Tibial artery (tissue), 4 donors: ENCODE measurements at regions not wholly inside any gene's neighbourhood (a gene's known extent, or its start where the extent isn't known, plus 50 kb on each side); places are given as distances from the start of the nearest gene placed in this dataset.

ENCODE experiments used
- DNase-seq, 2 donors: peaks; one replicate each; pipeline ENCODE4 v3.0.0-alpha.2; 2019
- H3K27ac ChIP-seq, 2 donors: fragments of 200-600 bp; sonication (generic) in 1 of 2; 1 replicate in 1 of 2; 2 replicates in 1 of 2; pipeline ENCODE4 v1.5.1; 2018 to 2019; ENCODE audit warnings: mild to moderate bottlenecking in 1 of 2
- H3K27me3 ChIP-seq, 2 donors: fragments of 200-600 bp; sonication (generic) in 1 of 2; one replicate each; pipeline versions ENCODE4 v1.5.1 to v1.6.0; 2016 to 2019
- H3K36me3 ChIP-seq, 3 donors: fragments of 200-600 bp; sonication (generic) in 2 of 3; one replicate each; pipeline ENCODE4 v1.5.1; 2016 to 2019; ENCODE audit warnings: mild to moderate bottlenecking in 2 of 3
- H3K4me1 ChIP-seq, 4 donors: fragments of 200-600 bp; sonication (generic) in 2 of 4; 1 replicate in 3 of 4; 2 replicates in 1 of 4; pipeline ENCODE4 v1.5.1; 2016 to 2019
- H3K4me3 ChIP-seq, 2 donors: fragments of 200-600 bp; sonication (generic) in 1 of 2; 1 replicate in 1 of 2; 2 replicates in 1 of 2; pipeline ENCODE4 v1.5.1; 2018 to 2019; ENCODE audit warnings: mild to moderate bottlenecking in 2 of 2
- H3K9me3 ChIP-seq, 3 donors: fragments of 200-600 bp; sonication (generic) in 1 of 3; one replicate each; pipeline ENCODE4 v1.5.1; 2016 to 2019
- CTCF ChIP-seq, 2 experiments: fragments of 200-600 bp in 1 of 2; fragments of 450-650 bp in 1 of 2; IDR thresholded peaks; one replicate each; pipeline ENCODE4 v1.5.1; 2017 to 2019; ENCODE audit warnings: antibody characterized with exemption in 2 of 2, mild to moderate bottlenecking in 1 of 2, moderate library complexity in 1 of 2
- intact Hi-C: fragments of 100-400 bp; cut with DNase I; formaldehyde crosslinking; loops from one replicate; pipeline ENCODE4 v1.15.0; 2023; ENCODE audit warnings: low total_unique reads

GRCh38 chr1:5764464-5764863 is 227.8 kb downstream of the NPHP4 start:
- Histone ChIP-seq H3K4me3 (no peak overlapping the region), H3K4me1 (no peaks in the 10 kb centered on the region), H3K27ac (no peak overlapping the region), H3K9me3 (peaks cover 0 to 5% (median 0%) of the 10 kb centered on the region in 3 donors), H3K27me3 (peaks cover 0 to 61% of the 10 kb centered on the region in 2 donors), H3K36me3 (no peaks in the 10 kb centered on the region)
- intact Hi-C loops = no loop called here
- DNase-seq = no peak
- TF ChIP-seq CTCF (IDR thresholded peaks at IDR 0.05) = no peak

- H3K4me1 ChIP-seq = no peaks in the 10 kb centered on the region
- no peak for DNase-seq
- intact Hi-C loops = no loop called here
- TF ChIP-seq CTCF (IDR thresholded peaks at IDR 0.05) = no peak
- H3K27ac ChIP-seq = no peak overlapping the region
- H3K9me3 ChIP-seq = peaks cover 0 to 5% (median 0%) of the 10 kb centered on the region in 3 donors
- H3K36me3 ChIP-seq = no peaks in the 10 kb centered on the region
- peaks cover 0 to 60% of the 10 kb centered on the region in 2 donors for H3K27me3 ChIP-seq
- H3K4me3 ChIP-seq = no peak overlapping the region
Observed at GRCh38 chr1:5763696-5764370, 228.4 kb downstream of the NPHP4 start.

GRCh38 chr1:5758859-5759578 is 233.2 kb downstream of the NPHP4 start:
- Histone ChIP-seq H3K4me1 (no peaks in the 10 kb centered on the region), H3K36me3 (no peaks in the 10 kb centered on the region), H3K4me3 (no peak overlapping the region), H3K27me3 (peaks cover 0 to 49% of the 10 kb centered on the region in 2 donors), H3K27ac (no peak overlapping the region), H3K9me3 (peaks cover 0 to 4% (median 0%) of the 10 kb centered on the region in 3 donors)
- intact Hi-C loops = no loop called here
- DNase-seq = no peak
- no peak for TF ChIP-seq CTCF (IDR thresholded peaks at IDR 0.05)

- Histone ChIP-seq H3K4me3 (no peak overlapping the region), H3K9me3 (no peaks in the 10 kb centered on the region), H3K36me3 (no peaks in the 10 kb centered on the region), H3K27me3 (peaks cover 0 to 52% of the 10 kb centered on the region in 2 donors), H3K27ac (no peak overlapping the region), H3K4me1 (no peaks in the 10 kb centered on the region)
- intact Hi-C loops = no loop called here
- TF ChIP-seq CTCF (IDR thresholded peaks at IDR 0.05) = no peak
- DNase-seq = no peak
Observed at GRCh38 chr1:5758000-5758858, 234.0 kb downstream of the NPHP4 start.

- no peaks in the 10 kb centered on the region for H3K9me3 ChIP-seq
- TF ChIP-seq CTCF (IDR thresholded peaks at IDR 0.05) = no peak
- no peak overlapping the region for H3K4me3 ChIP-seq
- intact Hi-C loops = no loop called here
- no peaks in the 10 kb centered on the region for H3K36me3 ChIP-seq
- DNase-seq = peak in 1 of 2 donors; percentile 50
- H3K27ac ChIP-seq = no peak overlapping the region
- H3K27me3 ChIP-seq = peaks cover 0 to 61% of the 10 kb centered on the region in 2 donors
- no peaks in the 10 kb centered on the region for H3K4me1 ChIP-seq
Observed at GRCh38 chr1:5757187-5757805, 234.9 kb downstream of the NPHP4 start.
